A549 (cell line): ENCODE measurements at regions not wholly inside any gene's neighbourhood (a gene's known extent, or its start where the extent isn't known, plus 50 kb on each side); places are given as distances from the start of the nearest gene placed in this dataset.

Experiments used
- ATAC-seq, 2 experiments: fragments of 200-7000 bp in 1 of 2; fragments of >200 bp in 1 of 2; cut with Nextera tagmentation in 1 of 2; cut with Tn5 transposase in 1 of 2; 3 replicates each; pipeline versions ENCODE4 v1.8.0 to v1.9.1; 2018 to 2020; ENCODE audit warnings: mild to moderate bottlenecking in 1 of 2, moderate library complexity in 1 of 2
- CTCF ChIA-PET: fragments of 300-600 bp; sonication (Branson Sonifier 250); formaldehyde crosslinking; extraction: SDS; loops from one replicate; lab custom pipeline; 2021; ENCODE audit warnings: antibody characterized with exemption, inconsistent platforms; lab: Yijun Ruan, JAX
- POLR2A ChIA-PET: fragments of 350-600 bp; formaldehyde crosslinking; extraction: SDS; loops from one replicate; lab custom pipeline; 2021; ENCODE audit warnings: antibody characterized with exemption, inconsistent platforms; lab: Yijun Ruan, JAX
- DNase-seq, 2 experiments: peaks; one replicate each; pipeline versions ENCODE4 v3.0.0 to v3.0.0-alpha.2; 2011 to 2016; ENCODE audit warnings: low read depth in 1 of 2, low spot score in 1 of 2
- FAIRE-seq: peaks from 2 replicates; lab custom pipeline; 2011; peaks lifted over from hg19 to GRCh38; lab: Jason Lieb, UNC
- H3K27ac ChIP-seq, 2 experiments: fragments of >200 bp; sonication (Bioruptor Twin); formaldehyde crosslinking; 3 replicates each; pipeline ENCODE4 v1.5.1; 2016 to 2017
- H3K4me1 ChIP-seq: fragments of >200 bp; sonication (Bioruptor Twin); formaldehyde crosslinking; 3 replicates; pipeline ENCODE4 v1.6.1; 2016
- H3K4me2 ChIP-seq: fragments of >200 bp; sonication (Bioruptor Twin); formaldehyde crosslinking; 3 replicates; pipeline ENCODE4 v1.6.1; 2016
- H3K4me3 ChIP-seq: fragments of >200 bp; sonication (Bioruptor Twin); formaldehyde crosslinking; 3 replicates; pipeline ENCODE4 v1.5.1; 2016
- H3K9me3 ChIP-seq: fragments of >200 bp; sonication (Bioruptor Twin); formaldehyde crosslinking; 3 replicates; pipeline ENCODE4 v1.6.1; 2016
- BCL3 ChIP-seq: fragments of >200 bp; sonication (Bioruptor Twin); formaldehyde crosslinking; IDR thresholded peaks from 3 replicates; pipeline ENCODE4 v1.6.1; 2016
- CEBPB ChIP-seq, 2 experiments: fragments of >200 bp in 1 of 2; sonication (Bioruptor Twin) in 1 of 2; formaldehyde crosslinking in 1 of 2; IDR thresholded peaks; 2 replicates each; pipeline ENCODE4 v1.6.1; 2012 to 2016
- CTCF ChIP-seq: fragments of >200 bp; sonication (Bioruptor Twin); formaldehyde crosslinking; IDR thresholded peaks from 3 replicates; pipeline ENCODE4 v1.5.1; 2016
- FOSB ChIP-seq: fragments of 250-450 bp; sonication (Bioruptor Pico); IDR thresholded peaks from 2 replicates; pipeline ENCODE4 v1.5.0; 2020; ENCODE audit warnings: mild to moderate bottlenecking, moderate library complexity
- HDAC2 ChIP-seq: fragments of 200-600 bp; sonication (generic); IDR thresholded peaks from 2 replicates; pipeline ENCODE4 v1.6.1; 2016
- HES2 ChIP-seq: fragments of >200 bp; sonication (Bioruptor Twin); formaldehyde crosslinking; IDR thresholded peaks from 2 replicates; pipeline ENCODE4 v1.6.1; 2016
- HOXA7 ChIP-seq: fragments of 250-450 bp; sonication (Bioruptor Pico); IDR thresholded peaks from 2 replicates; pipeline ENCODE4 v1.5.0; 2020; ENCODE audit warnings: mild to moderate bottlenecking, moderate library complexity
- HOXB5 ChIP-seq: fragments of 250-450 bp; sonication (Bioruptor Pico); IDR thresholded peaks from 2 replicates; pipeline ENCODE4 v1.5.0; 2020; ENCODE audit warnings: mild to moderate bottlenecking, moderate library complexity
- JUNB ChIP-seq: fragments of >200 bp; sonication (Bioruptor Twin); formaldehyde crosslinking; IDR thresholded peaks from 2 replicates; pipeline ENCODE4 v1.6.1; 2016
- KDM1A ChIP-seq: fragments of 200-600 bp; sonication (generic); IDR thresholded peaks from 2 replicates; pipeline ENCODE4 v1.6.1; 2016; ENCODE audit warnings: low read depth, mild to moderate bottlenecking
- KDM5A ChIP-seq: fragments of 200-600 bp; sonication (generic); IDR thresholded peaks from 2 replicates; pipeline ENCODE4 v1.6.1; 2016; ENCODE audit warnings: antibody characterized with exemption, mild to moderate bottlenecking
- NR3C1 ChIP-seq: fragments of >200 bp; sonication (Bioruptor Twin); formaldehyde crosslinking; IDR thresholded peaks from 3 replicates; pipeline ENCODE4 v1.6.1; 2017
- RARB ChIP-seq: fragments of 250-450 bp; sonication (Bioruptor Pico); IDR thresholded peaks from 2 replicates; pipeline ENCODE4 v1.8.0; 2021; ENCODE audit warnings: mild to moderate bottlenecking, moderate library complexity
- REST ChIP-seq: fragments of 200-600 bp; sonication (generic); IDR thresholded peaks from 2 replicates; pipeline ENCODE4 v1.6.1; 2016; ENCODE audit warnings: antibody characterized with exemption, mild to moderate bottlenecking, moderate library complexity
- SMC3 ChIP-seq: fragments of >200 bp; sonication (Bioruptor Twin); formaldehyde crosslinking; IDR thresholded peaks from 3 replicates; pipeline ENCODE4 v1.6.1; 2018; ENCODE audit warnings: inconsistent platforms
- SREBF2 ChIP-seq: fragments of 450-650 bp; IDR thresholded peaks from 2 replicates; pipeline ENCODE4 v1.6.1; 2014; ENCODE audit warnings: mild to moderate bottlenecking, moderate library complexity
- TFCP2L1 ChIP-seq: fragments of 250-450 bp; sonication (Bioruptor Pico); IDR thresholded peaks from 2 replicates; pipeline ENCODE4 v1.5.0; 2021; ENCODE audit warnings: mild to moderate bottlenecking
- WGBS: methylation state at CpG from one replicate; pipeline ENCODE4 v1.1.6; 2017; ENCODE audit errors: missing lambda C conversion rate; 5-methylcytosine and 5-hydroxymethylcytosine counted together

- POLR2A ChIA-PET = no interaction called here
- TF ChIP-seq JUNB = no peak
- TF ChIP-seq REST = no peak
- no peak for TF ChIP-seq KDM5A
- no peak for TF ChIP-seq HOXB5
- no peak for TF ChIP-seq SMC3
- DNase-seq (no peak), ATAC-seq (no peak), FAIRE-seq (no peak)
- 5% methylated on average over 3 of the region's 3 CpGs for WGBS
- Histone ChIP-seq H3K9me3 (no peaks in the 10 kb centered on the region), H3K4me1 (no peaks in the 10 kb centered on the region), H3K4me2 (no peak overlapping the region), H3K4me3 (no peak overlapping the region), H3K27ac (no peak overlapping the region)
- CTCF ChIA-PET = interaction anchor here (0.6 kb wide), 2 partner anchors 41 to 432 kb away, joined by 3 read pairs; no protein-coding TSS in a partner anchor
Measured at GRCh38 chr16:5541356-5541755, 443.8 kb upstream of the EEF2KMT start.

- Histone ChIP-seq H3K4me3 (no peak overlapping the region), H3K9me3 (no peaks in the 10 kb centered on the region), H3K4me2 (no peak overlapping the region)
- ATAC-seq (no peak), DNase-seq (no peak)
- WGBS = 0% methylated on average over 1 of the region's 1 CpG
- POLR2A ChIA-PET = no interaction called here
- TF ChIP-seq BCL3 (no peak), JUNB (no peak), FOSB (CRISPR knock-in tag) (no peak), CEBPB (IDR thresholded peaks at IDR 0.05) (no peak)
- TF ChIP-seq, all 56 proteins: peak for 0
- no peak for FAIRE-seq
- no peaks in the 10 kb centered on the region for H3K4me1 ChIP-seq
- CTCF ChIA-PET = no interaction called here
- no peak overlapping the region for H3K27ac ChIP-seq
Measured at GRCh38 chr16:5537347-5537746, 439.8 kb upstream of the EEF2KMT start.

GRCh38 chr16:5533321-5533888, 435.8 kb upstream of the EEF2KMT start:
- CTCF ChIA-PET = interaction anchor here (0.8 kb wide), 1 partner anchor 16 kb away, joined by 3 read pairs; no protein-coding TSS in a partner anchor
- DNase-seq (no peak), ATAC-seq (no peak), FAIRE-seq (no peak)
- Histone ChIP-seq H3K9me3 (no peaks in the 10 kb centered on the region), H3K4me3 (no peak overlapping the region), H3K4me2 (no peak overlapping the region), H3K4me1 (no peaks in the 10 kb centered on the region), H3K27ac (no peak overlapping the region)
- 14% methylated on average over 3 of the region's 3 CpGs for WGBS
- POLR2A ChIA-PET = no interaction called here
- TF ChIP-seq KDM1A (no peak), RARB (CRISPR knock-in tag) (no peak), HOXA7 (CRISPR knock-in tag) (no peak), TFCP2L1 (no peak), FOSB (CRISPR knock-in tag) (no peak), HDAC2 (no peak), HES2 (no peak)

- Histone ChIP-seq H3K4me3 (no peak overlapping the region), H3K4me1 (no peaks in the 10 kb centered on the region), H3K27ac (no peak overlapping the region), H3K9me3 (no peaks in the 10 kb centered on the region), H3K4me2 (no peak overlapping the region)
- ChIA-PET POLR2A (no interaction called here), CTCF (no interaction called here)
- TF ChIP-seq CTCF (no peak), SREBF2 (no peak), HOXA7 (CRISPR knock-in tag) (no peak), NR3C1 (no peak)
- WGBS = 21% methylated on average over 5 of the region's 5 CpGs
- ATAC-seq = no peak
- FAIRE-seq = no peak
- no peak for DNase-seq
Measured at GRCh38 chr16:5527817-5528216, 430.2 kb upstream of the EEF2KMT start.
